Fibroblast of lung (primary cell): ENCODE measurements at regions not wholly inside any gene's neighbourhood (a gene's known extent, or its start where the extent isn't known, plus 50 kb on each side); places are given as distances from the start of the nearest gene placed in this dataset.

Experiments used
- DNase-seq, 2 donors: peaks; one replicate each; pipeline versions ENCODE4 v3.0.0 to v3.0.0-alpha.2; 2010; ENCODE audit warnings: low read depth in 2 of 2
- H2AFZ ChIP-seq: 2 replicates; pipeline ENCODE4 v1.5.1; 2012; ENCODE audit warnings: low read length, control low read depth, inconsistent platforms
- H3K27ac ChIP-seq: 2 replicates; pipeline ENCODE4 v1.5.1; 2011; ENCODE audit warnings: low read length, control low read depth; ENCODE audit not compliant: insufficient read depth
- H3K27me3 ChIP-seq: 2 replicates; pipeline ENCODE4 v1.5.1; 2011; ENCODE audit warnings: mild to moderate bottlenecking, low read length; ENCODE audit not compliant: control insufficient read depth, insufficient read depth
- H3K36me3 ChIP-seq: 2 replicates; pipeline ENCODE4 v1.5.1; 2011; ENCODE audit warnings: low read length; ENCODE audit not compliant: control insufficient read depth, insufficient read depth
- H3K4me1 ChIP-seq: 2 replicates; pipeline ENCODE4 v1.5.1; 2011; ENCODE audit warnings: low read length; ENCODE audit not compliant: control insufficient read depth, insufficient read depth; ENCODE audit errors: extremely low read depth
- H3K4me2 ChIP-seq: 2 replicates; pipeline ENCODE4 v1.5.1; 2011; ENCODE audit warnings: low read length, control low read depth; ENCODE audit not compliant: insufficient read depth; ENCODE audit errors: extremely low read depth
- H3K4me3 ChIP-seq, 4 experiments: fragments of 200-600 bp in 1 of 4; sonication (generic) in 1 of 4; replicated peaks in 1 of 4; 2 replicates each; pipeline ENCODE4 v1.5.1; 2011 to 2016; ENCODE audit warnings: low read length in 4 of 4, low read depth in 3 of 4, mild to moderate bottlenecking in 3 of 4, control low read depth in 2 of 4, inconsistent platforms in 1 of 4, mixed read lengths in 1 of 4; ENCODE audit not compliant: insufficient read depth in 1 of 4; ENCODE audit errors: control extremely low read depth in 1 of 4
- H3K79me2 ChIP-seq: 2 replicates; pipeline ENCODE4 v1.5.1; 2012; ENCODE audit warnings: mild to moderate bottlenecking, low read length, inconsistent platforms; ENCODE audit not compliant: control insufficient read depth, insufficient read depth
- H3K9ac ChIP-seq: 2 replicates; pipeline ENCODE4 v1.5.1; 2011; ENCODE audit warnings: mild to moderate bottlenecking, low read length, control low read depth; ENCODE audit not compliant: insufficient read depth
- H3K9me3 ChIP-seq: 2 replicates; pipeline ENCODE4 v1.5.1; 2012; ENCODE audit warnings: low read depth, low read length; ENCODE audit not compliant: control insufficient read depth, insufficient read depth
- H4K20me1 ChIP-seq: 2 replicates; pipeline ENCODE4 v1.5.1; 2011; ENCODE audit warnings: low read length; ENCODE audit not compliant: control insufficient read depth, insufficient read depth; ENCODE audit errors: extremely low read depth
- CTCF ChIP-seq, 2 donors: IDR thresholded peaks in 1 of 2; conservative IDR thresholded peaks in 1 of 2; 1 replicate in 1 of 2; 2 replicates in 1 of 2; pipeline ENCODE4 v1.5.1; 2011 to 2012; ENCODE audit warnings: low read length in 2 of 2, control low read depth in 1 of 2, inconsistent platforms in 1 of 2, low read depth in 1 of 2, mild to moderate bottlenecking in 1 of 2
- EZH2 ChIP-seq: IDR thresholded peaks from 2 replicates; pipeline ENCODE4 v1.5.1; 2012; ENCODE audit warnings: low read length, control low read depth, mild to moderate bottlenecking; ENCODE audit errors: missing control alignments

DNA sequence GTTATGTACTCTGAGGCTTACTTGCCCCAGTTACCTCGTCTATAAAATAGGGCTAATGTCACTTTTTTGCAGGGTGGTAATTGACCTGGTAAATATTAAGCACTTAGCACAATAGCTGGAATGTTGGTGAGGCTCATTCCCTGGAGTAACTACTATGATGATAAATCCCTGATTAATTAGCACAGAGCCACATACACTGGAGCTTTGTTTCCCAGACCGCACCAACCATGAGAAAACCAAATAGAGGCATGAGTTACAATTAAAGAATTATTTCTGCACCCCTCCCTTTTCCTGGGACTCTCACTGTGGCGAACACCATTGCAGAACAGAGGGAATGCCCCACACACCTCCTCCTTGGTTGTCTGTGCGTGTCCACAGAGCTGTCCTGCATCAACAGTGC is 76.6 kb upstream of the CPOX start:
- no peak overlapping the region for H3K4me2 ChIP-seq
- H2AFZ ChIP-seq = no peak overlapping the region
- peak in 1 of 2 donors; percentile 11 for DNase-seq
- TF ChIP-seq EZH2 (no peak), CTCF (conservative IDR thresholded peaks at IDR 0.05 in 1 of 2, IDR thresholded peaks at IDR 0.05 in 1 of 2; ENCODE audit: low read depth in 1 of 2, low read length in 2 of 2) (no peak)
- no peak overlapping the region for H3K9ac ChIP-seq
- no peaks in the 10 kb centered on the region for H3K79me2 ChIP-seq
- H3K4me3 ChIP-seq = no peak overlapping the region
- H3K27me3 ChIP-seq = no peaks in the 10 kb centered on the region
- no peaks in the 10 kb centered on the region for H4K20me1 ChIP-seq
- H3K4me1 ChIP-seq = no peaks in the 10 kb centered on the region
- H3K9me3 ChIP-seq = no peaks in the 10 kb centered on the region
- no peak overlapping the region for H3K27ac ChIP-seq
- no peaks in the 10 kb centered on the region for H3K36me3 ChIP-seq

GRCh38 chr3:98679986-98680385 is 83.2 kb upstream of the ST3GAL6 start:
- no peak overlapping the region for H3K27ac ChIP-seq
- no peak overlapping the region for H3K9ac ChIP-seq
- no peak overlapping the region for H3K4me3 ChIP-seq
- no peaks in the 10 kb centered on the region for H3K27me3 ChIP-seq
- H3K79me2 ChIP-seq = no peaks in the 10 kb centered on the region
- H4K20me1 ChIP-seq = no peaks in the 10 kb centered on the region
- H3K4me2 ChIP-seq = no peak overlapping the region
- H3K36me3 ChIP-seq = no peaks in the 10 kb centered on the region
- TF ChIP-seq CTCF (conservative IDR thresholded peaks at IDR 0.05 in 1 of 2, IDR thresholded peaks at IDR 0.05 in 1 of 2; ENCODE audit: low read depth in 1 of 2, low read length in 2 of 2) (no peak), EZH2 (no peak)
- H3K4me1 ChIP-seq = no peaks in the 10 kb centered on the region
- no peaks in the 10 kb centered on the region for H3K9me3 ChIP-seq
- DNase-seq = no peak
- no peak overlapping the region for H2AFZ ChIP-seq

DNA sequence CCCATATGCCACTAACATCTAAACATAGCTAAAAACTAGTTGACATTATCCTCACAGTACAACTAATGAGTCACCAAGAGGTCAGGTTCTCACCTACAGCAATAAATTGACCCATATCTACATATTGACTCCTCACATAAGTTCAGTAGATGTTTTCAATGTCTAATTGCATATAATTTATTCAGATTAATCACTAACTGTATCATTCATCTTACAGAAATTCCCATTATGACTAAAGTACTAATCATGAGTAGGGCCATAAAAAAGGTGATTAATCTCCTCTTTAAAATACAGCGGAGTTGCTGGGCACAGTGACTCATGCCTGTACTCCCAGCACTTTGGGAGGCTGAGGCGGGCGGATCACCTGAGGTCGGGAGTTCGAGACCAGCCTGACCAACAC is 82.4 kb upstream of the ST3GAL6 start:
- Histone ChIP-seq H3K9ac (no peak overlapping the region), H3K27ac (no peak overlapping the region), H3K79me2 (no peaks in the 10 kb centered on the region), H4K20me1 (no peaks in the 10 kb centered on the region), H2AFZ (no peak overlapping the region), H3K4me3 (no peak overlapping the region), H3K9me3 (no peaks in the 10 kb centered on the region), H3K4me2 (no peak overlapping the region), H3K4me1 (no peaks in the 10 kb centered on the region), H3K27me3 (no peaks in the 10 kb centered on the region), H3K36me3 (no peaks in the 10 kb centered on the region)
- peak; percentile 7 to 55 for DNase-seq
- TF ChIP-seq EZH2 (no peak), CTCF (conservative IDR thresholded peaks at IDR 0.05 in 1 of 2, IDR thresholded peaks at IDR 0.05 in 1 of 2; ENCODE audit: low read depth in 1 of 2, low read length in 2 of 2) (no peak)
